GM12878 (cell line): ENCODE measurements at regions not wholly inside any gene's neighbourhood (a gene's known extent, or its start where the extent isn't known, plus 50 kb on each side); places are given as distances from the start of the nearest gene placed in this dataset.

Source experiments
- ATAC-seq: fragments of 200-7000 bp; cut with Tn5 transposase; 3 replicates; pipeline ENCODE4 v1.9.1; 2020; ENCODE audit warnings: mild to moderate bottlenecking, moderate library complexity
- BruUV-seq: library from RNA; stranded (reverse); fragments of 400-500 nt; replicated peaks from 2 replicates; lab custom pipeline; 2021; lab: Mats Ljungman, UMichigan
- CTCF ChIA-PET: fragments of 300-600 bp; sonication (Branson Sonifier 250); formaldehyde crosslinking; extraction: SDS; loops from one replicate; lab custom pipeline; 2021; ENCODE audit warnings: inconsistent platforms; lab: Yijun Ruan, JAX
- POLR2A ChIA-PET: fragments of 350-600 bp; formaldehyde crosslinking; extraction: SDS; loops from one replicate; lab custom pipeline; 2021; ENCODE audit warnings: inconsistent platforms; lab: Charles Lee
- RAD21 ChIA-PET: fragments of 300-600 bp; sonication (Branson Sonifier 250); formaldehyde crosslinking; loops from one replicate; lab custom pipeline; 2023; ENCODE audit warnings: antibody characterized with exemption; ENCODE audit not compliant: unreplicated experiment; lab: Charles Lee
- SMC1A ChIA-PET: fragments of 300-600 bp; sonication (Branson Sonifier 250); formaldehyde crosslinking; loops from one replicate; lab custom pipeline; 2023; ENCODE audit not compliant: unreplicated experiment, uncharacterized antibody; lab: Charles Lee
- DNase-seq: peaks from one replicate; pipeline ENCODE4 v3.0.0-alpha.2; 2011; ENCODE audit warnings: low read depth, low spot score
- FAIRE-seq: peaks from 3 replicates; lab custom pipeline; 2011; peaks lifted over from hg19 to GRCh38; lab: Jason Lieb, UNC
- H2AFZ ChIP-seq: 2 replicates; pipeline ENCODE4 v1.6.0; 2011; ENCODE audit warnings: low read depth, low read length, control low read depth; ENCODE audit not compliant: control insufficient read depth
- H3K27ac ChIP-seq: 2 replicates; pipeline ENCODE4 v1.5.1; 2011; ENCODE audit warnings: control low read depth; ENCODE audit not compliant: control insufficient read depth, insufficient read depth
- H3K27me3 ChIP-seq, 2 experiments: replicated peaks in 1 of 2; 2 replicates each; pipeline versions ENCODE4 v1.6.0 to v1.6.1; 2011; ENCODE audit warnings: low read length in 1 of 2; ENCODE audit not compliant: control insufficient read depth in 2 of 2, insufficient read depth in 2 of 2
- H3K36me3 ChIP-seq, 2 experiments: 2 replicates each; pipeline ENCODE4 v1.5.1; 2011; ENCODE audit warnings: low read length in 1 of 2; ENCODE audit not compliant: control insufficient read depth in 2 of 2, insufficient read depth in 2 of 2
- H3K4me1 ChIP-seq: 2 replicates; pipeline ENCODE4 v1.6.1; 2011; ENCODE audit warnings: mild to moderate bottlenecking, low read length, moderate library complexity, mixed read lengths; ENCODE audit not compliant: control insufficient read depth, insufficient read depth
- H3K4me2 ChIP-seq: 2 replicates; pipeline ENCODE4 v1.6.0; 2011; ENCODE audit warnings: control low read depth; ENCODE audit not compliant: control insufficient read depth, insufficient read depth
- H3K4me3 ChIP-seq: fragments of 200-600 bp; sonication (generic); 2 replicates; pipeline ENCODE4 v1.5.1; 2016
- H3K79me2 ChIP-seq: 2 replicates; pipeline ENCODE4 v1.6.0; 2011; ENCODE audit warnings: low read length; ENCODE audit not compliant: control insufficient read depth, insufficient read depth
- H3K9ac ChIP-seq: 2 replicates; pipeline ENCODE4 v1.8.0; 2011; ENCODE audit warnings: low read length, control low read depth, mixed read lengths; ENCODE audit not compliant: control insufficient read depth, insufficient read depth
- H3K9me3 ChIP-seq: replicated peaks from 3 replicates; pipeline ENCODE4 v1.5.1; 2011; ENCODE audit warnings: mild to moderate bottlenecking, low read length; ENCODE audit not compliant: control insufficient read depth, insufficient read depth
- H4K20me1 ChIP-seq: 2 replicates; pipeline ENCODE4 v1.6.0; 2011; ENCODE audit not compliant: control insufficient read depth, insufficient read depth
- ATF3 ChIP-seq: IDR thresholded peaks from 2 replicates; pipeline ENCODE4 v1.6.1; 2011; ENCODE audit warnings: low read depth, mild to moderate bottlenecking, low read length, moderate library complexity, borderline replicate concordance; ENCODE audit errors: extremely low read depth
- CHD4 ChIP-seq: fragments of 200-600 bp; sonication (generic); IDR thresholded peaks from 2 replicates; pipeline ENCODE4 v1.6.1; 2016; ENCODE audit warnings: mild to moderate bottlenecking
- CTCF ChIP-seq, 3 experiments: IDR thresholded peaks in 2 of 3; conservative IDR thresholded peaks in 1 of 3; 2 replicates each; pipeline ENCODE4 v1.5.1; 2011; ENCODE audit warnings: low read depth in 3 of 3, low read length in 3 of 3, mild to moderate bottlenecking in 3 of 3, control low read depth in 2 of 3, moderate library complexity in 2 of 3, inconsistent platforms in 1 of 3, mixed read lengths in 1 of 3; ENCODE audit not compliant: control insufficient read depth in 2 of 3, insufficient read depth in 1 of 3; ENCODE audit errors: extremely low read depth in 1 of 3
- HDGF ChIP-seq: fragments of 450-650 bp; IDR thresholded peaks from 2 replicates; pipeline ENCODE4 v1.6.1; 2016; ENCODE audit warnings: antibody characterized with exemption
- IRF5 ChIP-seq: fragments of 450-650 bp; IDR thresholded peaks from 2 replicates; pipeline ENCODE4 v1.6.1; 2017; ENCODE audit warnings: borderline replicate concordance
- JUND ChIP-seq: IDR thresholded peaks from 2 replicates; pipeline ENCODE4 v1.6.1; 2012; ENCODE audit warnings: low read depth, mild to moderate bottlenecking, low read length, improper control_type of control experiment, moderate library complexity
- NRF1 ChIP-seq: conservative IDR thresholded peaks from 2 replicates; pipeline ENCODE4 v1.6.1; 2011; ENCODE audit warnings: mild to moderate bottlenecking, low read depth, low read length, improper control_type of control experiment
- PKNOX1 ChIP-seq: fragments of 450-650 bp; IDR thresholded peaks from 2 replicates; pipeline ENCODE4 v1.6.1; 2016; ENCODE audit warnings: mild to moderate bottlenecking
- POU2F2 ChIP-seq: IDR thresholded peaks from 3 replicates; pipeline ENCODE4 v1.6.1; 2011; ENCODE audit warnings: low read depth, mild to moderate bottlenecking, low read length, borderline replicate concordance
- SMARCA5 ChIP-seq: fragments of 450-650 bp; IDR thresholded peaks from 2 replicates; pipeline ENCODE4 v1.6.1; 2017; ENCODE audit warnings: mild to moderate bottlenecking
- USF1 ChIP-seq: IDR thresholded peaks from 2 replicates; pipeline ENCODE4 v1.6.1; 2011; ENCODE audit warnings: borderline replicate concordance, low read depth, mild to moderate bottlenecking, moderate library complexity, mixed read lengths, low read length; ENCODE audit not compliant: insufficient read depth; ENCODE audit errors: extremely low read length
- WRNIP1 ChIP-seq: IDR thresholded peaks from 2 replicates; pipeline ENCODE4 v1.6.1; 2011; ENCODE audit warnings: low read depth, low read length, improper control_type of control experiment, borderline replicate concordance
- ZBTB11 ChIP-seq: fragments of 450-650 bp; formaldehyde crosslinking; IDR thresholded peaks from 2 replicates; pipeline ENCODE4 v1.5.0; 2022; ENCODE audit warnings: mild to moderate bottlenecking, missing genetic modification characterization
- WGBS: methylation state at CpG from one replicate; pipeline ENCODE4 v1.1.6; 2016; ENCODE audit warnings: low lambda C conversion rate; ENCODE audit not compliant: insufficient replicate concordance, insufficient coverage; ENCODE audit errors: missing lambda C conversion rate; 5-methylcytosine and 5-hydroxymethylcytosine counted together
- in situ Hi-C: fragments of 300-500 bp; cut with MboI; formaldehyde crosslinking; loops from 9 replicates; pipeline ENCODE4 v1.14.3; 2018; ENCODE audit warnings: mixed read lengths
- intact Hi-C: fragments of 100-400 bp; cut with micrococcal nuclease; formaldehyde crosslinking; loops from one replicate; pipeline ENCODE4 v1.14.2; 2022; ENCODE audit not compliant: unreplicated experiment

GRCh38 chr2:228917220-228917619, 353.9 kb downstream of the PID1 start (continued):
- no peak for TF ChIP-seq ZBTB11 (CRISPR knock-in tag)
- TF ChIP-seq WRNIP1: no peak

GRCh38 chr2:228916416-228917090, 354.5 kb downstream of the PID1 start:
- H3K9ac ChIP-seq: no peak overlapping the region
- FAIRE-seq: no peak
- H3K4me1 ChIP-seq: no peaks in the 10 kb centered on the region
- ATAC-seq: no peak
- no peaks in the 10 kb centered on the region for H3K9me3 ChIP-seq
- BruUV-seq: no TSS peak
- no peak overlapping the region for H2AFZ ChIP-seq
- ChIA-PET CTCF (no interaction called here), SMC1A (no interaction called here), POLR2A (no interaction called here), RAD21 (no interaction called here)
- H3K36me3 ChIP-seq: no peaks in the 10 kb centered on the region
- in situ Hi-C loops (no loop called here), intact Hi-C loops (no loop called here)
- 26% methylated on average over 4 of the region's 4 CpGs for WGBS
- no peak overlapping the region for H3K4me2 ChIP-seq
- no peak overlapping the region for H3K27ac ChIP-seq
- no peak overlapping the region for H3K4me3 ChIP-seq
- no peaks in the 10 kb centered on the region for H3K79me2 ChIP-seq
- H4K20me1 ChIP-seq: no peaks in the 10 kb centered on the region
- H3K27me3 ChIP-seq: no peaks in the 10 kb centered on the region
- no peak for DNase-seq
- no peak for TF ChIP-seq JUND
- no peak for TF ChIP-seq HDGF
- TF ChIP-seq PKNOX1: no peak
- no peak for TF ChIP-seq POU2F2
- TF ChIP-seq CTCF (IDR thresholded peaks at IDR 0.05 in 2 of 3, conservative IDR thresholded peaks at IDR 0.05 in 1 of 3; ENCODE audit: control insufficient read depth in 2 of 3, extremely low read depth in 1 of 3, insufficient read depth in 1 of 3, low read depth in 3 of 3, low read length in 3 of 3): no peak
- no peak for TF ChIP-seq ATF3
- no peak for TF ChIP-seq IRF5
- TF ChIP-seq USF1: no peak
- TF ChIP-seq CHD4: no peak
- no peak for TF ChIP-seq NRF1
- no peak for TF ChIP-seq SMARCA5
